ENCODE measurements at regions not wholly inside any gene's neighbourhood (a gene's known extent, or its start where the extent isn't known, plus 50 kb on each side); places are given as distances from the start of the nearest gene placed in this dataset.

DNA sequence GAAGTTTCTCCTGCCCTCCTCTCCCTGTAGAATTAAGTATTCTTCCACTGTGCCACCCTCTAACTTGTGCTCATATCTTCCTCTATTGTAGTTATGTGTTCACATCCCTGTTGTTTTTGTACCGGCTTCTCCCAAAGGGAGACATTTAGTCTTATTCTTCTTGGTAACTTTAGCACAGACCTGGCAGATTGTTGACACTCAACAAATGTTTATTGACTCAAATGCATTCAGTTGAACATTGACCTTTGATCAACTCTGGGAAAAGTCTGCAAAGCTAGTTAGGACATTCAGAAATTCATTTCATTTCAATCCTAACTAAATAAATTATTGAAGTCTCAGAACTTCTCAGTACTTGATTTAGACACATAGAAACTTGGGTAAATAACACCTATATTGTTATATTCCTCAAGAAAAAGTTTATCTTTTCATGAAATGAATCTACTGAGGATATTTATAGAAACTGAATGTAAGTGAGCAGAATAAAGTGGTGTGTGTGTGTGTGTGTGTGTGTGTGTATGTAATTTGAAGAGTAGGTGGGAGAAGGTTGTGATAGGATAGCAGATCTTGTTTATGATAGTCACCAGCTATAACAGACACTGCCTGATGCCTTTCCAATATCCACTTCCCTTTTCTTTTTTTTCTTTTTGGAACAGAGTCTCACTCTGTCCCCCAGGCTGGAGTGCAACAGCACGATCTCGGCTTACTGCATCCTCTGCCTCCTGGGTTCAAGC lies 872.4 kb upstream of the CXADR start:
- intact Hi-C loops (cut with DNase I) = no loop called here
- DNase-seq = no peak

DNA sequence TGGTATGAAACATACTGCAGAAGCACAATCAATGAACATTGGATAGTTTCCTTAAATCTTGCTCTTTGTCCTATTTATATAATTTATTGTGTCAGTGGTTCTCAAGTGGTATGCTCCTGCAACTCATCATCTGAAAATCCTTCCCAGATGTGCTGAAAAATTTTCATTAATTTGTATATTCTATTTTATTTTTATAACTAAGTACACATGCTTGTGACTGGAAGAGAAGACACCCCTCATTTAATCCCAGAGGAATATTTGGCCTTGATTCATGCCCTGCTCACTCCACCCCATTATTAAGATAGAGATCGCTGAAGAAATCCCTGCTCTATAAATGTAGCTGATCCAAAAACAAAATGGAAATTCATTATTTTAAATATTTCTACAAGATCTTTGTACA lies 870.5 kb upstream of the CXADR start:
- DNase-seq = no peak
- intact Hi-C loops (cut with DNase I) = no loop called here

DNA sequence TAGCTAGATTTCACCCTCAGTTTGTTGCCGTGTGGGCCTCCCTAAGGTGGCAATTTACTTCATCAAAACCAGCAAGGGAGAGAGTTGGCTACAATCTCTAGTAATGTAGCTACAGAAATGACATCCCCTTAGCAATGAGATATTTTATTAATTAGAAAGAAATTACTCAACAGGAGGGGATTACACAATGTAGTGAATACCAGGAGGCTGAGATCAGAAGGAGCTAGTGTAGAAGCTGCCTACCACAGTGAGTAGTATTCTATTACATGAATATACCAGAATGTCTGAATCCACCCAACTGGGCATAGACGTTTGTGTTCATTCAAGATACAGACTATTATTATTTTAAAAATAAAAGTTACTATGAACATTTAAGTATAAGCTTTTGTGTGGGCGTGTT lies 868.2 kb upstream of the CXADR start:
- intact Hi-C loops (cut with DNase I) = no loop called here
- DNase-seq = no peak

DNA sequence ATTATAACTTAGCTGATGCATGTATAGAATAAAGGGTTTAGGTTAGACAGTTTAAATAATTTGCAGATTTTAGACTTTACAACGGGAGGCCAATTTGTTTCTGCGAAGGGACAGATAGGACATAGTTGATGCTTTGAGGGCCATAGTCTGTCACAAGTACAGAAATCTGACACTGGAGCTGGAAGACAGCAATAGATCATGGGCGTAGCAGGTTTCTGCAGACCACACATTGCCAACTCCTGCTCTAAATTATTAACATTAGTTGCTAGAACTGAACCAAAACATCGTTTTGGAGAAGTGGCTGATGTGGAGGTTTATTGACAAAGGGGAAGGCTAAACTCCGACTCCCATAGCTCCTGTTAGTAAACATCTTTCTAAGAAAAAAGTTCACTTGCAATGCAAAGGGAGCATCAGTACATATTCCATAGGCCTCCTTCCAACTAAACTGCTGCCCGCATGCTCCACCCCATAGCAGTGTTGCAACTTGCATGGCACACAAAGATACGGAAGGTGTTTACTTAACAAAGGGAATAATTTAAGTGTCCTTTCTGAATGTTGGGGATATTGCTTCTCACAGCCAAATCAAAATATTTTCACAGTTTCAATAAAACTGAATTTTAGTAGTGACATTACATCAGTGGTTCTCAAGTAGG lies 862.0 kb upstream of the CXADR start:
- intact Hi-C loops (cut with DNase I) = no loop called here
- DNase-seq = no peak

DNA sequence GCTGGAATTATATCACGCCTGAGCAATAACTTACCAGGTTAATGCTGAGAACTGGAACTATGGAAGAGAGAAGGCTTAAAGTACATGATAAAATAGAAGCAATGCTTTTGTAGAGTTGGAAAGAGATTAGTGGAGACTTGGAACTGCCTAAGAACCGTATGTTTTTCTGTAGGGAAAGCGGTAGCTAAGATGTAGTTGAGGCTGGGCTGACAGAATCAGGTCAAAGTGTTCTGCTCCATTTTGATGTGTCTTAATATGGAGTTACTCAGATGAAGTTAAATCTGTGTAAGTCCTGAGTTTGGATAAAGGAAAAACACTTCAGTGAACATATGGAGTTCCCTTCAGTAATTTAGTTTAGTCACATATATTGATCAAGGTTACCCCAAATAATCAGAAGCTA lies 860.9 kb upstream of the CXADR start:
- no peak for DNase-seq
- intact Hi-C loops (cut with DNase I) = no loop called here

DNA sequence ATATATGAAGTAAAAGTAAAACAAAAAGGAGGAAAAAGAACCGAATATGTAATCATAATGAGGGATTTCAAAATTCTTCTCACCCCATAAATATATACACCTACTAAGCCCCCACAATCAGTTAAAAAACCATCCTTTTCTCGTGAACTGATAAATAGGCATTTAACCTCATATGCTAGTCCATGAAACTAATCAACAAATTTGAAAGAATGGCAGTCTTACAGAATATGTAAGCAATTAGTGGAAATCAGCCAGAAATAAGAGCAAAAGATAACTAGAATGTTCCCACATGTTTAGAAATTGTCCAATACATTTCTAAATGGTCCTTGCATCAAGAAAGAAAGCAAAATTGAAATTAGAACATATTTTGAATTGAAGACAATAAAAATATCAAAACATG lies 849.4 kb upstream of the CXADR start:
- DNase-seq = no peak
- intact Hi-C loops (cut with DNase I) = no loop called here

DNA sequence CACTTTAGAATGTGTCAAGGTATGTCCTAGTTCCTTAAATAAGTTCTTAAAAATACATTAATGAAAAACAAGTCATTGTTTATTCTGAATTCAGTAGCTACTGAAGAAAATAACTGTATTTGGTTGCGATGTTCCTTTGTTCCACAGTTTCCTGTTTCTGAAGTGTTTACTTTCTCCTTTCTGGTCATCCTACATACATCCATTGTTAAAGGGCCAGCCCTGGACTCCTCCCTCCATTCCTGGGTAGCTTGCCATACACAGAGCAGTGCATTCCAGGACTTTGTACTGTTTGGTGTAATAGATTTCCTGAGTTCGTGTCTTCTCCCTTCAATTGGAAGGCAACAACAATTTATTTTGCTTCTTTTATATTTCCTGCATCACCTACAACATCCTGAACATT lies 845.4 kb upstream of the CXADR start:
- intact Hi-C loops (cut with DNase I) = no loop called here
- DNase-seq = no peak

DNA sequence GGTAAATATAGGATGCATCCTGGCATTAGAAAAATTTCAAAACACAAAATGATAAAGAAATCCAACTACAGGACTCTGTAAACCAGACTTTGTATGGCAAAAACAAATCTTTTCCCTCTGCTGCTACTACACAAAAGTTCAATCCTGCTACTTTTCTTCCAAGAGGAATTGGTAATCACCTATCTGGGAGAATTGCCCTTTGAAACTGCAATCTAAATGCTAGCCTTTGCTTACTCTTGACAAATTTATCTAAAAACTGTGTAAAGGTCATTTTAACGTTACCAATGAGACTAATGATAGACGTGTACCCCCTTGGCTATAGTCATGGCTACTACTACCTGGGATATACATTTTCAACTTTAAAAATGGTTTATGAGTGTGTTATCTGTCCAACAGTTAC lies 837.9 kb upstream of the CXADR start:
- intact Hi-C loops (cut with DNase I) = no loop called here
- no peak for DNase-seq

DNA sequence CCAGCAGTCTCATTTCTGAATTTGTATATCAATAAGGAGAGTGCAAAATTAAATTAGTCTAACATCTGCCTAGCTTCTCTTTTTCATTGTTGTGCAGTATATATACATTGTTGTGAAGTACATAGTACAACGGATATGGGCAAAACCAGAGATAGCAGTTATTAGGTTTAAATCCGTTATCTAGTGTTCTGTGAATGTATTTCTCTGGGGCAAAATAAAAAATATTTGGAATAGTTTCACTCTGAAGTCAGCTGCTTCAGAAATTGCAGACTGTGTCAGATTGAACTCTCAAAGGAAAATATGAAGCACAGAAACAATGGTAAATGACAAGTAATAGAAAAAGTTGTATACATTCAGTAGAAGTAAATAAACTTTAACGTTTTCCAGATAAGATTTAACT lies 836.5 kb upstream of the CXADR start:
- DNase-seq = no peak
- intact Hi-C loops (cut with DNase I) = no loop called here

DNA sequence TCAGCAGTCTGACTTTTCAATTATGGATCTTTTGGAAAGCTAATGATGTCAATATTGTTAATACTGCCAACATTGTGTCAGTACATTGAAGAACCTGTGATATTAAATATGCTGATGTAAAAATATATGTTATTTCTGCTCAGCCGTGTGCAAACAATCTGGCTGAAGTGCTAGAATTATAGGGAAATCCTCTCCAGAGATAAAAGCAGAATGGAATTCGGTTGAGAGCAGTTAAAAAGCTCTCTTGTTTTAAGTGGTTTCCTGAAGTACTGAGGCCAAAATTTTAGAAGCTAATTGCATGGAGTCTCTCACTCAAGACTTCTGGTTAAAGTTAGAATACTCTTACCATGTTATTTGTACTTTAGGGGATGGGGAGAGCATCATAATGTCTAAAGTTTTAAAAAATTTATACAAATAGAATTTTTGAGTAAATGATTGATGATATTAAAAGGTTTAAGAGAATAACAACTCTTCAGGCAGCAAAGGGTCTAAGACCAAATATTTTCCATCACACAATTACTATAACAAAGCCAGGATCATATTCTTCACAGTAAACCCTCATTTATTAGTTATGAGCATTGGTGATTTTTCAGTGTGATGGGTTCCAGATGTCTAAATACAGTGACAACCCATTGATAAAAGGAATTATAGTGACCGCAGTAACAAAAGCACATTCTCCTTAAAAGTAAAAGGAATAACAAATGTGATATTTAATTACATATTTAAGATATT lies 834.2 kb upstream of the CXADR start:
- intact Hi-C loops (cut with DNase I) = no loop called here
- no peak for DNase-seq

DNA sequence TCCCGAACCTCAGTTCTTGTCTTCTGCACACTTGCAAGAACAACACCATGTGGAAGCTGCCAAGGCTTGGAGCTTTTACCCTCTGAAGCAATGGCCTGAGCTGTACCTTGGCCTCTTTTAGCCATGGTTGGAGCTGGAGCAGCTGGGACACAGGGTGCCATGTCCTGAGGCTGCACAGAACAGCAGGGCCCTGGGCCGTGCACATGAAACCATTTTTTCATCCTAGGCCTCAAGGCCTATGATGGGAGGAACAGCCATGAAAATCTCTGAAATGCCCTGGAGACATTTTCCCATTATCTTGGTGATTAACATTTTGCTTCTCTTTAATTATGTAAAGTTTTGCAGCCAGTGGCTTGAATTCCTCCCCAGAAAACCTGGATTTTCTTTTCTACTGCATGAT lies 817.8 kb upstream of the CXADR start:
- DNase-seq = no peak
- intact Hi-C loops (cut with DNase I) = no loop called here

DNA sequence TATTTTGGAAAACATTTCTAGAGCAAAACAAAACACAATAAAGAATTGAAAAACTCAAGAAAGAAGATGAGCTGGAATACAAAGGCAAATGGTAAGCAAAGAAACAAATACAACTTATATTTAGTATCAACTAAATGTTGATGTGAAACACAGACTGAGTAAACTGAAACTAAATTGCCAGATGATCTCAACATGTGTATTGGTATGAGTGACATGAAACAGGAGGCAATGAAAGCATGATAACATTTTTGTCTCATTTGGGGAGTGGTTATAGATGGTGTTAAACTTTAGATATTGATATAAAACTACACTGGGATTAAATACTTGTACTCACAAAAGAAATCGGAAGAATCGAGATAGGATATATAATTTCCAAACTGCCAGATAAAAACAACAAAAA lies 805.6 kb upstream of the CXADR start:
- DNase-seq = no peak
- intact Hi-C loops (cut with DNase I) = no loop called here

DNA sequence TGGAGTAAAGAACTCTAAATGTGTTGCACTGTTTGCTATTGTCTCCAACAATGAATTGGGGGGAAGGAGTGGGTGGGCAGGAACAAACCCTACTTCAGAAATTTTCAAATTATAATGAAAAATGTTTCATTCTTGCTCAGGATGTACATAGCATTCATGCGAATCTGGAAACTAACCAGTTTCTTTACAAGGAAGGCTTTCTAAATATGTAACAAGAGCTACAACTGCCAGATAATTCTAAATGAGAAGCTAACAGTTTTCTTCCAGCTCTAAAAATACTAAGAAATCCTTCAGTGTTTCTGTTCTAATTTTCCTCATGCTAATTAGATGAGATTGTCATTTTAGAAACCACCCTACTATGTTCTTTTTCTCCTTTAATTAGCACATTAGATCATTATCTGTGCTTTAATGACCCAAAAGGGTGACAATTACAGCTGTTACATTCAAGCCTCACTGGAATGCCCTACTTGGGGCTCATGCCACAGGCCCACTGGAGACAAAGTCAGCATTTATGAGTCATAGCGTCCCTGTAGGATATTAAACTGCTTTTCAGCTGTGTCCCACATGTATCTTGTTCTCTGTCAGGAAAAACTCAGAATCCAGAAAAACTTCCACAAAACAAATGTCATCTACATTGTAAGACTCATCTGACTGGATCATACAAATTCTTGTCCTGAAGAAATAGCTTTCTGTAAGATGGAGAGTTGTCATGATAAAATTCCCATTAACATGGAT lies 804.6 kb upstream of the CXADR start:
- DNase-seq = no peak
- intact Hi-C loops (cut with DNase I) = no loop called here

DNA sequence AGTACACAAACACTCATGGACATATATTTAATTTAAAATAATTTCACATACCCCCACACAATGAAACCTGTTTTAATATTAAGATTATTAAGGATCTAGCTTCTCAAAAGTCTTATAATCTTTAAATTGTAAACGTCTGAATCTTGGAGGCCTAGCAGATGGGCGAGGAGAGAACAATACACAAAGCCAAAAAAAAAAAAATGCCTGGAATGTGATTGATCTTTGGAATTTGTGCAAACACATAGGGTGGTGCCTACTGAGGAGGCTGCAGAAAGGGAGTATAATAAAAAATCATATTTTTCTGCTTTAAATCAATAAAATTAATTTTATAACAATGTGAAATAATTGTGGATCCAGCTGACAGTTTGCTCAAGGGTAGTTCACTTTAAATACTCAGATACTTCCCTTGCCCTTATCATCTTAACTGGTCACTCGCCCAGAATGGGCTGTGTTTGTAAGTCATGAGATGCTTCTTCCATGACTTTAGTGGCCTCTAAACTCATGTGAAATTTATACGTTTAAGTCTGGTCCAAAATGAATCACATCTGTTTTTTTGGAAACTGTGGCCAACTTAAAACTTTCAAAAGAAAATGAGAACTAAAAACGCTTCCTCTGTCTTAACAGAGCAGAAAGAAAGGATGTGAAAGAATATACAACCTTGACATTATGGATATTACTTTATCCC lies 802.8 kb upstream of the CXADR start:
- no peak for DNase-seq
- intact Hi-C loops (cut with DNase I) = no loop called here

DNA sequence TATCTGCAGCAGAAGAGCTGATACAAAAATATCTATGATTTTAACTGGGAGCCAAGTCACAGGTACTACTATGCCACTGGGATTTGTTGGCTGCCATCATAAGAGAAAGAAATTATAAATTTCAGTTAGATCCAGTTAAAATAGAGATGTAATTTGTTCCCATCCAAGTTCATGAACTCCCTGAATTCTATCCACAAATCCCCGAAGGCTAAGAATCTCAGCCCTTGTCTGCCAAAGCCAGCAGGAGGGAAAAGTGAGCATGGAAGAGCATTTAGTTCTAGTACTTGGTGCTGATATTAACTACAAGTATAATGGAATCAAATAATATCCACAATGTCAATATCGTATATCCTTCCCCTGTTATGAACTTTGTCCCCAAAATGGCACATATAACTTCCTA lies 801.1 kb upstream of the CXADR start:
- DNase-seq = no peak
- intact Hi-C loops (cut with DNase I) = no loop called here

DNA sequence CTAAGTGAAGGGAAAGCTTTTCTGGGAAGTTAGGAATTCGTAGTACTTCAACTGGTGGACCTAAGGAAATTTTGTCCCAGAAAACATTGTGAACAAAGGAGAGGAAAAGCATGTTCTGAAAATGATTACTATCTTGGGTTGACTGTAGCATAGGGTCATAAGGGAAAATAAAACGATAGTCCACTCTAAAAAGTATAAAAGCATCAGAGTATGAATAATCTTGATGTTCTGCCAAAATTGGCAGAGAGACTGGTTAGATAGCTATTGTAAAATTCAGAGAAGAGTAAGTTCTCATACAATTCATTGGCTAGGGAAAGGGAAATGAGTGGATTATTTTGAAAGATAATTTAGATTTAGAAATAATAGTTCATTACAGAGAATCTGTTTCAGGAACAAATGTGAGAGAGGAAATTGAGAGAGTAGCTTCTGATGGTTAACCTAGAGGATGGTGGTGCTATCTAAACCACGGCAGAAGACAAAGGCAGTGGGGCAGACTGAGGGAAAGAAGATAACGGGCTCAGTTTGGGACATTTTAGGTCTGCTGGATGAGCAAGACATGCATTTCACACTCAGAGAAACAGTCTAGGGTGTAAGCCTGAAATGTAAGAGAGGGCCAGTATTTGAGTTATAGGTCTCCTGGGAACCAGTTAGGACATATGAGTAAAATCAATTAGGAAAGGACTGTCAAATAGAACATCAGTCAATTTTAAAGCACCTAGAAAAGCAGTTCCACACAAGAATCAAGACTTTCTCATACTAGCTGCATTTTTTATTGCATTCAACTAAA lies 799.3 kb upstream of the CXADR start:
- no peak for DNase-seq
- intact Hi-C loops (cut with DNase I) = no loop called here

DNA sequence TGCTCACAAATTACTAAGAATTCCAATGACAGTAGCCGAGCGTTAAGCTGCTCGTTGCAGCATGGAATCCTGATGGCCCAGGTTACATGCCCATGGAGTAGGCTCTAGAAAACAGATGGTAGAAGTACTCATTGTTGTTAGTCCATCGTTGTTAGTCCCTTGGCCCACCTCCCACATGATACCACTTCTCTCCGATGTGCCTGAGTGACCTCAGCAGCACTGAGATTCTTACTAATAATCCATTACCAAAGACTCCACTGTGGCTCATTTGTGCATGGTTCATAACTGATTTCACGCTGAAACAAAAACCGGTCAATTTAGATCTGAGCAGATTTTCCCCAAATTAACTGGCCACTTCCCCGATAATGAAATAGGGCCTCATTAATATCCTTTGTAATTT lies 772.3 kb upstream of the CXADR start:
- no peak for DNase-seq
- intact Hi-C loops (cut with DNase I) = no loop called here

DNA sequence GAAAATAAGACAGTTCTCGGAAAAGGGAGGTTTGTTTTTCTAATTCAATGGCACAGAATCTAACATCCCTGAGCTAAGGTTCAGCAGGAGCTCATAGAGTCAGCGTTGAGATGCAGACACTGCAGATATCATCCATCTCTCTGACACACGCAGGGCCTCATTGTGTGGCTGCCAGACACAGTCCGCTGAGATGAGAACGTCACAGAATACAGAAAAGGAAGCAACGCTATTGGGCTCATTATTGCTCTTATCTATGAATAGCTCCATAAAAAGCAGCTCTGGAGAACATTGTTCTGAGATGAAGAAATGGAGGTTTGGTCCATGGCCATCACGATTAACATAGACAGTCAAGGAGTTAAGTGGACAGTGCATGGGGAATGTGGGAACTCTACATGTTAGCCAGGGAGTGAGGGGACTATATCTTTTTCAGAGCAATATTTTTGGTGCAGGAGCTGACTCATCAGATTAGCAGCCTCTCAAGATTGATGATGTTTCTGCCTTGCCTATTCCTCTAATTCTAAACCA lies 771.6 kb upstream of the CXADR start:
- DNase-seq = peak in 1 of 10 donors; percentile 18
- intact Hi-C loops (cut with DNase I) = no loop called here

DNA sequence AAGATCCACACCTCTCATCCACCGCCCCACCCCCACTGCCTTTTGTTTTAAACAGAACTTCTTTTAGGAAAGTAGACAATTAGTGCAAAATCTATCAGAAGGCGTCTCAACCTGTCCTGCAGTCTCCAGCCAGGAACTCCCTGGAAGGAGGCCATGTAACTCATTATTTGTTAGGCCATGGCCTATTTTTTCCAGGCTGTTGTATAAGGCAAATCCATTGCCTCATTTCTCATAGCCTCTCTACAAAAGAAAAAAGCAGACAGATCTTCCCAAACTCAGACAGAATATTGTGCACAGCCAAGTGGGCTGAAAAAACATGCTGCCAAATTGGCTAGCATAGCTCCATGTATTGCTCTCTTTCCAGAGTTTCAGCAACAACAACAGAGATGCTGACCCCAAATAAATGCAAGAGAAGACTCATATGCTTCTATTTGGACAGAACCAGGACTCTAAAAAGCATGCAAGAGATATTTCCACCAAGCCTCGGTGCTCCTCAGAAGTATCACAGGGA lies 770.7 kb upstream of the CXADR start:
- DNase-seq = peak in 2 of 10 donors; percentile 2 to 7
- intact Hi-C loops (cut with DNase I) = no loop called here

Data from posterior cingulate gyrus (tissue), 11 donors.